ENCODE measurements at regions not wholly inside any gene's neighbourhood (a gene's known extent, or its start where the extent isn't known, plus 50 kb on each side); places are given as distances from the start of the nearest gene placed in this dataset.
"Not testable (repeated sequence)": the region's sequence is repeated elsewhere in the genome, so short reads cannot be mapped to it uniquely, and the experiment has no call there.

GRCh38 chr13:89434624-89435023 is 1763.5 kb downstream of the SLITRK5 start:
- TF ChIP-seq POLR2A (IDR thresholded peaks at IDR 0.05); POLR2AphosphoS5 (IDR thresholded peaks at IDR 0.05; ENCODE audit: insufficient read depth in 1 of 2, low read depth in 1 of 2): not testable (repeated sequence)

Data from vagina (tissue), 2 donors.